SK-N-MC (cell line): ENCODE measurements at regions not wholly inside any gene's neighbourhood (a gene's known extent, or its start where the extent isn't known, plus 50 kb on each side); places are given as distances from the start of the nearest gene placed in this dataset.

Source experiments
- EZH2 ChIP-seq: fragments of 200-600 bp; sonication (generic); IDR thresholded peaks from one replicate; pipeline ENCODE4 v1.6.1; 2017; ENCODE audit warnings: antibody characterized with exemption
- FOXP2 ChIP-seq: optimal IDR thresholded peaks from 2 replicates; pipeline ENCODE3; 2011; ENCODE audit warnings: mild to moderate bottlenecking, moderate library complexity; ENCODE audit not compliant: insufficient read depth; ENCODE audit errors: extremely low read length, control extremely low read depth
- POLR2AphosphoS5 ChIP-seq: IDR thresholded peaks from 2 replicates; pipeline ENCODE4 v1.6.1; 2012; ENCODE audit warnings: mild to moderate bottlenecking, low read depth, low read length, borderline replicate concordance

- TF ChIP-seq POLR2AphosphoS5 (no peak), EZH2 (no peak), FOXP2 (no peak)
Observed at GRCh38 chr4:13777341-13777740, 149.8 kb upstream of the BOD1L1 start.
